HG03432 (cell line): ENCODE measurements at regions not wholly inside any gene's neighbourhood (a gene's known extent, or its start where the extent isn't known, plus 50 kb on each side); places are given as distances from the start of the nearest gene placed in this dataset.

ENCODE experiments used
- ATAC-seq: cut with Tn5 transposase; IDR thresholded peaks from one replicate; pipeline ENCODE4 v1.9.1; 2021; ENCODE audit warnings: mild to moderate bottlenecking, moderate library complexity; ENCODE audit not compliant: unreplicated experiment

DNA sequence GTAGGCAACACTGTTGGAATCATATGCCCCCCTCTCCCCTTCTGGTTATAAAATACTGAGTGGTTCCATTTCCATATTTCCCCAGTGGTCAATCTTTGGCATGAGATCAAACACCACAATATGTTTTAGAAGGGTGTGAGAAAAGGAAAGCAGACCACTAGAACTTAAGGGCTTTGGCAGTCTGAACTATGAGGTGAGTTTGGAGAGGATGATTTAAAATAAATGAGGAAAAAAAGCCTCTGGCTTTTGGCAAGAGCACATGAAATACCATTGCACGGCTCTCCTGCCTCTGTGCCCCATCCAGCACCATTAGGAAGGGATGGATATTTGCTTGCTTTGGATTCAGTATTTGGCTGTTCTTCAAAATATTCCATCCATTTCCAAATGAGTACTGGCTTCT is 339.5 kb upstream of the C1orf87 start:
- ATAC-seq: no peak

GRCh38 chr1:60411591-60411990 is 338.0 kb upstream of the C1orf87 start:
- no peak for ATAC-seq

DNA sequence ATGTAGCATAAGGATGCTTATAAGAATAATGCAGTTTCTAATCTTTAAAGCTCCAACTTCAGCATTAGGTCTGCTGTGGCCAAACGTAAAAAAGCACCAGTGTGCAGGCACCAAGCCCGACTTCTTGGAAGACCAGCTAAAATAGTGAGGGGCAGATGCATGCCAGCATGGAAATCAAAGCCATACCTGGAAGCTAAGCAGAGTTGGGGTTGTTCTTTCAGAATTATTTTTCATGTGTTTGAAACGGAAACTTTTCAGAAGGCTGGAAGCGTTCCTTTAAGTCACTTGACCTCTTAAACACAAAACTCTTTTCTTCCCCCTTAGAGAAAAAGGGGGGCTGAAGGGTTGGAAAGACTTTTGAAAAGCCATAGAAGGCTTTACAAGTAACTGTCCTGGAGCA is 329.2 kb upstream of the C1orf87 start:
- no peak for ATAC-seq

- ATAC-seq: no peak
Observed at GRCh38 chr1:60402216-60402615, 328.6 kb upstream of the C1orf87 start.

- ATAC-seq: peak; percentile 48
Observed at GRCh38 chr1:60394436-60394835, 320.9 kb upstream of the C1orf87 start.

GRCh38 chr1:60390593-60391282 is 317.2 kb upstream of the C1orf87 start:
- peak; percentile 82 for ATAC-seq

DNA sequence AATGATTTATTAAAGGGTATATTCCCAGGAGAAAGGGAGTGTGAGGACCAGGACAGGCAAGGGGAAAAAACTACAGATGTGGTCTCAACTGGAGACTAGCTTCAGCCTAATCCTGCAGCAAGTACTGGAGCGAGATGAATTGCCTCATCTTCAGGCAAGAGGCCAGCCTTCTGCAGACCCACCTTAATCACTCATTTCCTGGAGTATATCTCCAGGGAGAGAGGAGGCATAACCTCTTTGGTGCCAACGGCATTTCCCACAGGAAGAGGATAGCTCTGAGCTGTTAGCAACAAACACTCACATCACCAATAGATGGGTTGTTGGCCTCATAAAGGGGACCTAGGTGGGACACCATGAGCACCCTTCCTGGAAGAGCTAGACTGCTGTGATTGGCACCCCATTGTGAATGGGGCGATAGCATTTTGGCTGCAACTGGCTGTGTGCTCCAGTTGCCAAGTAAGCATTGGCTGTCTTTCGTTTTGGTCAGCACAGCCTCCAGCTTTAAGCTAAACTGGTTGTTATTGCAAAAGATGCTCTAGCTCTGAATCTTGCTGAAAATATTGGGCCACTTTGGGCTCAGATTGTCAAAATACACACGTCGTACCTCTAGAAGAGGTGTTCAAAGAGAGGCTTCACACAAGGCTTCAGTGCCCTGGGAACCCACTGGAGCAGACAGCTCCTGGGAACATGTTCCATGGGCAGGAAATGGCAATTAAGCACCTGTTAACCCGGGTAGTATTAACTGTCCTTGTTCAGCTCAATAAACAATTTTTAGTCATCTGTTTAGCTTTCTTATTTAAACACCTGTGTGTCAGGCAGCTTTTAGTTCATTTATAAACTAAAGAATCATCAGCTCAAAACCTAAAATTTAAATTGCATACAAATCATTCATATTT is 314.8 kb upstream of the C1orf87 start:
- ATAC-seq: no peak

- ATAC-seq: no peak
Observed at GRCh38 chr1:60387175-60387574, 313.6 kb upstream of the C1orf87 start.

DNA sequence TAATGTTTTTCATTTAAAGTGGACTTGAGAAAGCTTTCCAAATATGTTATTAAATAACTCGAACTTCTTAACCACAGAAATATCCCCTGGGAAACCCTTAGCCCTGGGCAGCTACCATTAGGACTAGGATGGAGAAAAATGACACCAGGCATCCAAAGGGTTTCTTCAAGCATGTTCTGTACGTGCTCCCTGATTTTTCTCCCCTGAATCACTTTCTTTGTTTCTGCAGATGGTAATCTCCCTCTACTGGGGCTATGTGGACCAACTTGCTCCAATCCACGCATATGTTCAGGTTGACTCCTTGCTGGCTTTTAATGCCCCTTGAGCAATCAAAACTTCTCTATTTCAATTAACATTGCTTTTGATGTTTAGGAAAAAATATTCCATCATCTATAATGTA is 312.7 kb upstream of the C1orf87 start:
- ATAC-seq: no peak

DNA sequence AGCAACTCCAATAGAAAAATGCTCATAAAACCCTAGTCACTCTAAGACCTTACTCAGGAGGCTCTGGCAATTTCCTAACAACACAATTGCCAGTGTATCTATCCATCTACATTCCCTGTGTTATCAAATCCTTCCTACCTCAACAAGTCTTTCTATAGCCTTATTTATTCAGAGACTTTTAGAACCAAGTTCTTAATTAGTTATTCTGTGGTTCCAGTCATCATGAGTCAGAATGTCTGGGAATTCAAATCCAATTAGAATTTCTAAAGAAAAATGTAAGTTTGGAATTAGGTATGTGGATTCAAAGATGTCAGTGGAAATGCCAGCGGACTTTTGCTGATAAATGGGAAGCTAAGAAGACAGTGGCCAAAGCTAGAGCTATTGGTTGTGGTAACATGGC is 302.6 kb upstream of the C1orf87 start:
- ATAC-seq: no peak

DNA sequence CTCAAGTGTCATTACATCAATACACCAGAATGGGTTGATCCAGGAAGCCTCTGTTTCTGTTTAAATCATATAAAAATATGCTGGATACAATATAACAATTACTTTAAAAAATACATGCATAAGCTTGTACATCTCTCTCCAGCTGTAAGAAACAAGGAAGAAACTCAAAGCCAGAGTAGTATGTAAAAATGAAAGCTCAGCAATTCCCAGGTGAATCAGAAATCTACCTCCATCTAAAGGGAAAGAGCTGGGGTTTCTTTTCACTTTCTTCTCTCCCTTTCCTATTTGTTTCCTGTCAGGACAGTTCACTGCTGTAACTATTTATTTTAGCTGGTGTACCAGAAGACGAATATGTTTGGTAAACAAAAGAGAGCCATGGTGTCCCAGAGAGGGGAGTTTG is 301.0 kb upstream of the C1orf87 start:
- no peak for ATAC-seq

DNA sequence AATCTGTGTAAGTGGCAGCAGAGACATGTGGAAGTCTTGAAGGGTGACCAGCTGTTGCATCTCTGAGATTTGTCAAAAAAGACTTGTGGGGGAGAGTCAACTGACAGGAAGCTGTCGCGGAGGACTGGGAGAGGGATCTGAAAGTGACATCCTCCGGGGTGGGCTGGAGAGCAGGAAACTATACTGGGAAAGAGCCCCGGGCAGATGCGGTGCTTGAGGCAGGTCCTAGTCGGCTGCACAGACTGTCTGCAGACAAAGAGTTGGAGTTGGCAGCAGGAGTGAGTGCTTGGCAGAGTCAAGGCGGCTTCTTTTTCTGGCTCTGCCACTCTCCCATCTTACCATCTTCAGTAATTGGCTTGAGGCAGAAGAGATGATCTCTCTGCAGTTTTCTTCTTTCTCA is 294.0 kb upstream of the C1orf87 start:
- ATAC-seq: no peak

DNA sequence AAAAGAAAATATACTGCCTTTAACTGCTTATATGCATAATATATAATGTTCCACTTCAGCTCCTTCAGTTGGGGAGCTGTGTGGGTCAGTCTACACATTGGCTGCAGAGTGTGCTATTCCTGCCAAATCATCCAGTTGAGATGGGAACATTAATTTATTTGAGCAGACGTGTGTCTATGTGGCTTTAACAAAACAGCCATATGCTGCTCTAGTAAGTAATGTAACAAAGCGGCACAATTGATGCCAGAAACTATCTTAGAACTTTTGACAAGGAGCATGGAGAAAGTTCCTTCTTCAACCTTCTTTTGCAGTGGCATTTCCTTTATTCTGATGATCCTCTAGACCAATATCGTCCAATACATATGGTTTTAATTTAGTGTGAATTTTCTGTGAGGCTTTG is 285.9 kb upstream of the C1orf87 start:
- ATAC-seq: no peak

DNA sequence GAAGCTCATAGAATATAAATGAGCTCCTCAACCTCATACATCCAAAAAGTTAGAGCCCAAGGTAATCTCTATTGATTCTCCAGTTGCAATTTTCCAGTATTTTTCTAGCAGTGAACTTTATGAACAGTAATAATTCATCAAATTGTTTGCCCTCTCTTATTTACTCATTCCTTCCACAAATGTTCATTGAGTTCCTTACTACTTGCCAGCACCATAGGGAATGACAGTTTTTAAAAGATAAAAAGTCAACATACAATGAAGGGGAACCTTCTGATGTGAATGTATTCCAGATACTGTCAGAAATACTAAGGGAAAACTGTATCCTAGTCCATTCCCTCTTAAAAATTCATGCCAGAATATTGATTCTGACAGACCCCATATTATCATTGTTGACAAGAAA is 277.0 kb upstream of the C1orf87 start:
- ATAC-seq: no peak

DNA sequence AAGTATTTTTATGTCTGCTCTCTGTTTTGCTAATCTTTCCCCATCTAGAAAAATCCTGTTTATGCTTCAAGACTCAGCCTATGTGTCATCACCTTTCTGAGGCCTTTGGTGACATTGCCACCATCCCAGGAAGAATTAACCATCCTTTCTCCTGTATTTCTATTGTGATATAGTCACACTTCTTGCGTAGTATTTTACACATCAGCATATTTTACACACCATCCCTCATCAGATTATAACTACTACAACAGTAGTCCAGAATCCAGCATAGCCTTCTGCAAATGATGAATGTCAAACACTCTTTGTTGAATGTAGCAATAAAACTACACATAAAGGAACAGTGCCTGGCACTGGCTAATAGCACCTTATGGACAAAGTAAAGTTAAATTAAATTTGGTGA is 275.3 kb upstream of the C1orf87 start:
- ATAC-seq: no peak

DNA sequence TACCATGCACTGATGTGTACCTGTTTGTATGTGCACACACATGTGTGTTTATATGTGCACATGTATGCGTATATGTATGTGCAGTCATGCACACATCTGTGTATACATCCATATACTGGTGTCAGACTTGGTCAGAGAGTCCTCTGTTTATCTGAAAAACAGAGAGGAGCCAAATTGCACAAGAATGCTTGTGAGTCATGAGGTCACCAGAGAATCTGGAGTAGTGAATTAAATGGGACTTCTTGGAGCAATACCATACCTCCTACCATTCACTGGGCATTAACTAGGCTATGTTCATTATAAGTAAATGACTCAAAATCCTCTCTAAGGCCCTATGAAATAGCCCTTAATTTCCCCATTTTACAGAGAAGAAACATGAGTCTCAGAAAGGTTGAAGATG is 272.1 kb upstream of the C1orf87 start:
- ATAC-seq: no peak

DNA sequence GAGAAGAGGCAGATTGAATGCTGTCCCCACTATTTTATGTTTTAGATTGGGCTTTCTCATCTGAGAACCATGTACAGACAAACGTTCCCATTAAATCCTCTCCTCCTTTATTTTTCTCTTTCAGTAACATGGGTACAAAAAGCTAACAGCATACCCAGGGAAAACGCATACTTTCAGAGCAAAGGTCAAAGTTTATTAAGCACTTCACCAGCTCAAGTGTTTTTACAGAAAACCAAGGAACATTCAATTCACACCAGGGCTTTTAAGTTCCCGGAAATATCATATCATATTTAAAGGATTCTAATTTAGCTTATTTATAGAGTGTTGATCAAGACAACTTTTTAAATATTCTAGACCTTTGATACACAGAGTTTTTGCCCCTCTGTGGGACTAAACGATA is 271.5 kb upstream of the C1orf87 start:
- no peak for ATAC-seq

DNA sequence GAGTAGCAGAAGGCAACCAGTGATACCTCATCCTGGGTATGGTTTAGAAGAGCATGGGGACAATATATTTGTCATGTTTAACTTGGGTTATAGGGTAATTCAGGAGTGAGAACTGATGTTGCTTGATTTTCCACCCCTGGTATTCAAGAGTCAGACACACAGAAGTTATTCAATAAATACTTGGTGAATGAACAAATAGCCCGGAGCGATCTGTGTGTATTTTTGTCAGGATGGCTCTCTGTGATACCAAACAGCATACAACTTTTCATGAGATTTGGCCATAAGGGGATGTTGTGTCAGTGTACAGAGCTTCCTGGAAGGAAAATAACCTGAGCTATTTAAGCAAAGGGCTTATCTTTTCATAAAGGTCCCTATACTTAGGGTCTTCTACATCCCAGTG is 270.2 kb upstream of the C1orf87 start:
- no peak for ATAC-seq

DNA sequence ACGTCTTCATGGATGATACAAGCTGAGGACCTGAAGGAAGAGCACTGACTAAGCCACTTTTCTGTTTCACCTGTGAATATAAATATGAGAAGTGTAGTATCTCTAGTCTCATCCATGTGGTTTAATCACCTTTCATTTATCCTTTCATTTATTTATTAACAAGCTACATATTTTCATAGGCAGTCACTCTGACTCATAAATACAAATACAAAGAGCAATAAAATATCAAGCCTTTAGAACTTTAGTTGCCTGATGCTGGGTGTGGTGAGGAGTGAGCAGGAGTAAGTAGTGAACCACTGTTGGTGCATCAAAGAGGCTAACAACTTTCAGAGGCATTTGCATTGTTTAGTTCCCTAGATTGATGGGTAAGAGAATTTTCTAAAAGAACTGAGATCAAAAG is 269.0 kb upstream of the C1orf87 start:
- no peak for ATAC-seq

GRCh38 chr1:60341274-60341673 is 267.7 kb upstream of the C1orf87 start:
- no peak for ATAC-seq

GRCh38 chr1:60331647-60332046 is 258.1 kb upstream of the C1orf87 start:
- no peak for ATAC-seq

GRCh38 chr1:60329651-60330050 is 256.1 kb upstream of the C1orf87 start:
- no peak for ATAC-seq
